HT-29 (cell line): ENCODE measurements at regions not wholly inside any gene's neighbourhood (a gene's known extent, or its start where the extent isn't known, plus 50 kb on each side); places are given as distances from the start of the nearest gene placed in this dataset.

Experiments
- DNase-seq: peaks from one replicate; pipeline ENCODE4 v3.0.0-alpha.2; 2015; ENCODE audit warnings: low spot score

- DNase-seq, result no peak
Observed at GRCh38 chr13:80642641-80643040, 301.7 kb upstream of the SPRY2 start.

GRCh38 chr13:80633251-80633650 is 292.3 kb upstream of the SPRY2 start:
- no peak for DNase-seq

- no peak for DNase-seq
Observed at GRCh38 chr13:80630685-80631121, 289.8 kb upstream of the SPRY2 start.

- no peak for DNase-seq
Observed at GRCh38 chr13:80618781-80619180, 277.9 kb upstream of the SPRY2 start.

GRCh38 chr13:80612804-80613203 is 271.9 kb upstream of the SPRY2 start:
- no peak for DNase-seq

- no peak for DNase-seq
Observed at GRCh38 chr13:80611310-80611709, 270.4 kb upstream of the SPRY2 start.

- no peak for DNase-seq
Observed at GRCh38 chr13:80605716-80606115, 264.8 kb upstream of the SPRY2 start.

GRCh38 chr13:80605011-80605410 is 264.1 kb upstream of the SPRY2 start:
- no peak for DNase-seq

GRCh38 chr13:80604098-80604497 is 263.2 kb upstream of the SPRY2 start:
- DNase-seq, result no peak

- DNase-seq, result no peak
Observed at GRCh38 chr13:80603351-80603750, 262.4 kb upstream of the SPRY2 start.

GRCh38 chr13:80599765-80600164 is 258.8 kb upstream of the SPRY2 start:
- DNase-seq, result no peak

- no peak for DNase-seq
Observed at GRCh38 chr13:80598189-80598588, 257.3 kb upstream of the SPRY2 start.

- peak; percentile 16 for DNase-seq
Observed at GRCh38 chr13:80591976-80592740, 251.2 kb upstream of the SPRY2 start.

GRCh38 chr13:80590551-80590950 is 249.6 kb upstream of the SPRY2 start:
- DNase-seq, result no peak

- DNase-seq, result no peak
Observed at GRCh38 chr13:80586356-80586755, 245.4 kb upstream of the SPRY2 start.

GRCh38 chr13:80585531-80585930 is 244.6 kb upstream of the SPRY2 start:
- no peak for DNase-seq

- no peak for DNase-seq
Observed at GRCh38 chr13:80584785-80585184, 243.9 kb upstream of the SPRY2 start.

- no peak for DNase-seq
Observed at GRCh38 chr13:80584306-80584705, 243.4 kb upstream of the SPRY2 start.

- no peak for DNase-seq
Observed at GRCh38 chr13:80577926-80578670, 237.2 kb upstream of the SPRY2 start.

- no peak for DNase-seq
Observed at GRCh38 chr13:80577285-80577684, 236.4 kb upstream of the SPRY2 start.

GRCh38 chr13:80574113-80574850 is 233.4 kb upstream of the SPRY2 start:
- peak; percentile 41 for DNase-seq

GRCh38 chr13:80572923-80573316 is 232.0 kb upstream of the SPRY2 start:
- no peak for DNase-seq
